GM12891 (cell line): ENCODE measurements at regions not wholly inside any gene's neighbourhood (a gene's known extent, or its start where the extent isn't known, plus 50 kb on each side); places are given as distances from the start of the nearest gene placed in this dataset.

ENCODE experiments used
- DNase-seq: peaks from one replicate; pipeline ENCODE4 v3.0.0; 2011; ENCODE audit warnings: low spot score; ENCODE audit not compliant: insufficient read length
- FAIRE-seq: peaks from 2 replicates; lab custom pipeline; 2011; peaks lifted over from hg19 to GRCh38; lab: Jason Lieb, UNC
- PAX5 ChIP-seq: IDR thresholded peaks from 2 replicates; pipeline ENCODE4 v1.6.1; 2011; ENCODE audit warnings: low read length, moderate library complexity, mild to moderate bottlenecking; ENCODE audit not compliant: insufficient read depth, severe bottlenecking
- POLR2A ChIP-seq: IDR thresholded peaks from 2 replicates; pipeline ENCODE4 v1.6.1; 2011; ENCODE audit warnings: low read depth, low read length, control low read depth
- POLR2AphosphoS5 ChIP-seq: IDR thresholded peaks from 2 replicates; pipeline ENCODE4 v1.6.1; 2011; ENCODE audit warnings: low read depth, low read length, control low read depth
- POU2F2 ChIP-seq: IDR thresholded peaks from 2 replicates; pipeline ENCODE4 v1.6.1; 2011; ENCODE audit warnings: low read depth, mild to moderate bottlenecking, control low read depth, low read length, moderate library complexity
- SPI1 ChIP-seq: IDR thresholded peaks from 2 replicates; pipeline ENCODE4 v1.6.1; 2011; ENCODE audit warnings: low read depth, low read length, control low read depth
- TAF1 ChIP-seq: IDR thresholded peaks from 2 replicates; pipeline ENCODE4 v1.6.1; 2011; ENCODE audit warnings: low read depth, low read length, control low read depth

DNA sequence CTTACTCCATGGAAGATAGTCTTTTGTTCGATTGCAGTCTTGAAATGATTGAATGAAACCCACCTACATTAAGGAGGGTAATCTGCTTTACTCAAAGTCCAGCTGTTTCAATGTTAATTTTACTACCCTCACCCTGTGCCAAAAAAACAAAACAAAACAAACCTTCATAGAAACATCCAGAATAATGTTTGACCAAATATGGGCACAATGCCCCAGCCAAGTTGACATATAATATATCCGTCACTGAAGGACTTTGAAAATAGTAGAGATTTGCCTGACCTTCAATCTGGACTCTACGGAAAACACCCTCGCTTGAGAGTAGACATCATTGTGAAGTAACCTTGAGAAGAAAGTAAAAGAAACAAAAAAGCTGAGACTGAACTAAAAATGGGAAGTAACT, 550.5 kb upstream of the SMIM31 start:
- no peak for DNase-seq
- no peak for TF ChIP-seq PAX5
- FAIRE-seq = no peak

DNA sequence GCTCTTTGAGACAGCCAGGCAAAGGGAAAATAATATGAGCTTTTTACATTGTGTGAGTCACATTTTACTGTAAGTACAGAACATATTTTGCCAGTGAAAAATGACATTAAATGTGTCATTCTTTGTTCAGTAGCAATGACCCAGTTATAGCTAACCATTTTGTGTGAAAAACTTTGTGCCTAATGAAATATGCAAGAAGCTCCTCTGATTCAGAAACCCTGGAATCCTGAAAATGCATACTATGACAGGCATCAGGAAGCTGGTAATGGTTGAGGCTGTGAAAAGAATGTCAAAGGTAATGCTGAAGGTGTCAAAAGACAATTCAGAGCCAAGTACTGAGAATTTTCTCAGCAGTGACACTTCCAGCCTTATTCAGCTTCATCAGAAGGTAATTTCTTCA, 549.5 kb upstream of the SMIM31 start:
- TF ChIP-seq TAF1 (no peak), POLR2A (no peak), PAX5 (no peak), POU2F2 (no peak)
- FAIRE-seq (no peak), DNase-seq (no peak)

DNA sequence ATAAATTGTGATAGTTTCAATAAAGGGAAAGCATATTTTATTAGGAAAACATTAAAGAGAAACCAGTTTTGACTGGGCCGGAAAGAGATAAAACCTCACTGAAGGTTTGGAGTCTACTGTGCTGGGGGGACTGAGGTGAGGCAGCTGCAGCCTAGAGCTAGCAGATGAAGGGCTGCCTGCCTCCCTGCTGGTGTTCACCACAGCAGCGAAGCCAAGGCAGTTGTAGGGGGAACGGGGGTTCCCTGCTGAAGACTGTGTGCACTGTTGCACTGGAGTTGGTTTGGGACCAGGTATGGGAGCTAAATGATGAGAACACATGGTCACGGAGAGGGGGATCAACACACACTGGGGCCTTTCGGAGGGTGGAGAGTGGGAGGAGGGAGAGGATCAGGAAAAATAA, 546.5 kb upstream of the SMIM31 start:
- no peak for FAIRE-seq
- no peak for DNase-seq
- TF ChIP-seq SPI1 = no peak
- no peak for TF ChIP-seq POU2F2
- TF ChIP-seq TAF1 = no peak
- TF ChIP-seq POLR2A = no peak
- TF ChIP-seq PAX5 = no peak
- TF ChIP-seq POLR2AphosphoS5 = no peak

DNA sequence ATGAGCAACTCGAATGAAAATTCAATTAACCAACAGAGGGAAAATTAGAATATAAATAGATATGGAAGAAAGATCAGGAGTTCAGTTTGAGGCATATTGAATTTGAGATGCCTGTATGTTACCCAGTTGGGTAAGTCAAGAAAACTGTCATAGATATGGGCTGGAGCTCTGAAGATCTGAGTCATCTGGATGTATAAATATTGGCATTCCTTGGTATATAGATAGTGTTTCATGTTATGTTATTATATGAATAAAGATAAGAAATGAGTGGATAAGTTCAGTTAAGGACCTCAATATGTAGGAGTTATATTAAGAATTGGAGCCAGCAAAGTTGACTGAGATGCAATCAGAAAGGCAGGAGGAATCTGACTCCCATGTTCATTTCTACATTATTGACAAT, 543.6 kb upstream of the SMIM31 start:
- FAIRE-seq = no peak
- TF ChIP-seq POLR2A = no peak
- TF ChIP-seq POU2F2 = no peak
- no peak for TF ChIP-seq TAF1
- no peak for TF ChIP-seq SPI1
- no peak for TF ChIP-seq PAX5
- TF ChIP-seq POLR2AphosphoS5 = no peak
- DNase-seq = no peak

DNA sequence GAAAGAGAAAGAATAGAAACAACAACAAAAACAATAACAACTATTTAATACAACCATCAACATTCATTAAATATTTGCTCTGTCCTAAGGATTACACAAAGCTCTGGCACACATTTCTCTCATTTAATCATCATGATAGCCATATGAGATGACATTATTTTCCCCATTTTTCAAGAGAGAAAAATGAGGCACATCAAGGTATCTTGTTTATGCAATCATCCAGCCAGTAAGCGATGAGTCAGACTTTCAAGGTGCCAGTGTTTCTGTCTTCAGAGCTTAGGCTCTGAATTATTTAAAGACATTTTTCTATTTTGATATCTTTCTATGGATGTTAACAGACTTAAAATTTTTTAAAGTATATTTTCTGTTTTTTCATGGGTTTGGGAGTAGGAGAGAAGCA, 541.8 kb upstream of the SMIM31 start:
- no peak for FAIRE-seq
- DNase-seq = no peak
- TF ChIP-seq POU2F2 = no peak
- no peak for TF ChIP-seq POLR2AphosphoS5
- no peak for TF ChIP-seq PAX5

DNA sequence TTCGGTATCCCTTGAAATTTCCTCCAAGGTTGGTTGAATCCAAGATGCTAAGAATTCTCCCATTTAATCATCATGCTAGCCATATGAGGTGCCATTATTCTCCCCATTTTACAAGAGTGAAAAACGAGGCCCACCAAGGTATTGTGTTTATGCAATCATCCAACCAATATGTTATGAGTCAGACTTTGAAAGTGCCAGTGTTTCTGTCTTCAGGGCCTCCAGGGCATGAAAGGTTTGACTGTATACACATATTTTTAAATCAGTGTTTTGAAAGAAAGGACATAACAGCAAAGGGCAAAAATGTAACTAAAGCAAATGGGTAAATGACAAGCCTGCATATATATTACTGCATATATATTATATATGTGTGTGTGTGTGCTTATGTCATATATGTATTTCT, 541.2 kb upstream of the SMIM31 start:
- no peak for FAIRE-seq
- DNase-seq = no peak
- no peak for TF ChIP-seq PAX5
- no peak for TF ChIP-seq TAF1
- no peak for TF ChIP-seq POLR2A
- TF ChIP-seq SPI1 = no peak
- TF ChIP-seq POU2F2 = no peak
- TF ChIP-seq POLR2AphosphoS5 = no peak

DNA sequence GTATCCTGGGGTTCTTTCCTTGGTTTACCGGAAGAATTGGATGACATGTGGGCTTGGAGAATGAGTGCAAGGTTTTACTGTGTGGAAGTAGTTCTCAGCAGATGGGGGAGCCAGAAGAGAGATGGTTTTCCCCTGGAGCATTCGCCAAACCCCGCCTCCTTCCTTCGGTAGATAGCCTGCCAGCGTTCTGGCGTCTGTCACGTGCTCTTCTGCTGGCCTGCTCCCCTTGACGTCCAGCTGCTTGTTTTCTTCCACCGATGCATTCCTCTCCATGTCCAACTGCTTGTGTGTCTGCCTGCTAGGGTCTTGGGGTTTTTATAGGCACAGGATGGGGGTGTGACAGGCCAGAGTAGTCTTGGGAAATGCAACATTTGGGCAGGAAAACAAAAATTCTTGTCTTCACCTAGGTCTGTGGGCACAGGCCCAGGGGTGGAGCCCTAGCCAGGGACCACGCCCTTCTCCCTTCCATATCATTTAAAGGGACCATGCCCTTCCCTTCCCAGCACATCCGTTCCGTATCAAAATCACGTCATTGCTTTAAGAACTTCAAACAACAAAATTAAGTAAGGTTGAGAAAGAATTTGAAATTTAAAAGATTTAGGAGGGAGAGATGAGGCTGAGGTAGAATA, 538.7 kb upstream of the SMIM31 start:
- FAIRE-seq = no peak
- no peak for DNase-seq
- no peak for TF ChIP-seq TAF1
- TF ChIP-seq POU2F2 = no peak
- TF ChIP-seq POLR2AphosphoS5 = no peak
- TF ChIP-seq SPI1 = no peak
- no peak for TF ChIP-seq PAX5
- TF ChIP-seq POLR2A = no peak

DNA sequence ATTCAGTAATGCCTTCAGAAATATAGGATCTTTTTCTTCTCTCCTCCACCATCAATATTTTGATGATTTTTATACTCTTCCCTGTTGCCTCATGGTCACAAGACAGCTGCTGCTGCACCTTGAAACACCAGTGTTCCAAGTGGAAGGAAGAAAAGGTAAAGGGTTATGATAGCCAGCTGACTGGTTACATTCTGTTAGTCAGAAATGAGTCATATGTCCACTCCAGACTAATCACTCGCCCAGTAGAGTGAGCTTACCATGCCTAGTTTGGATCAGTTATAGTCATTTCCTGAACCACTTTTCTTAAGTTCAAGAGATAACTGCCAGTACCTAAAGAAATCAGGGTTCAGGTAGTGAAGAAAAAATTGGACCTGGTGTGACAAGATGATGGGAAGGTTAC, 532.3 kb upstream of the SMIM31 start:
- FAIRE-seq = no peak
- TF ChIP-seq PAX5 (no peak), TAF1 (no peak), POLR2A (no peak), SPI1 (no peak), POU2F2 (no peak), POLR2AphosphoS5 (no peak)
- no peak for DNase-seq

DNA sequence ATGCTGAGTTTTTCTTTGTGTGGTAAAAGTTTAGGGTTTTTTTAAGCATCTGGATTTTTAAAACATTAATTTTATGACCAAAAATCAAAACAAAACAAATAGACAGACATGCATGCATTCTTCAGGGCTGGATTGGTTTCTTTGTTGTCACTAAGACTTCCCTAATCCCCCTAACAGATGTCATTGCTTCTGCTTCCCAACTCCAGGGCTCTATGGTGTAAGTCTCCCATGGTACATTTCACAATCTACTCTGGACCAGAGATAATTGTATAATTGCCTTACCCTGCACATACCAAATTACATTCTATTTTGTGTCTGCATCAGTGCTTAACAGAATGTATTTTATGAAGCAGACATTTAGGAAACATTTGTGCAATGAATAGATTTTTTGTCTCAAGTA, 529.1 kb upstream of the SMIM31 start:
- DNase-seq = no peak
- TF ChIP-seq POU2F2 = no peak
- no peak for FAIRE-seq

DNA sequence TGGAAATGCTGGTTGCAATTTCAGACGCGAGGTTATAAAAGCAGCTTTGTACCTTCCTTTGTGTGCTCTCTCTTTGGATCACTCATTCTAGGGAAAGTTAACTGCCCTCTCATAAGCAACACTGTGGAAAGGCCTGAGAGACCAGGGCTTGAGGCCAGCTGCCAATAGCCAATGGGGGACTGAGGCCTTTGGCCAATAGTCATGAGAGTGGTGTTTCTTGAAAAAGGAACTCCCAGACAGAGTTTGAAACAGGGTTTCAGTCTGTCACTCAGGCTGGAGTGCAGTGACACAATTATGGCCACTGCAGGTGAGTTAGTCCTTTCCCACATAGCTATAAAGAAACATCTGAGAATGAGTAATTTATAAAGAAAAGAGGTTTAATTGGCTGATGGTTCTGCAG, 524.7 kb upstream of the SMIM31 start:
- DNase-seq = no peak
- TF ChIP-seq TAF1 (no peak), SPI1 (no peak), POLR2A (no peak)
- FAIRE-seq = no peak

DNA sequence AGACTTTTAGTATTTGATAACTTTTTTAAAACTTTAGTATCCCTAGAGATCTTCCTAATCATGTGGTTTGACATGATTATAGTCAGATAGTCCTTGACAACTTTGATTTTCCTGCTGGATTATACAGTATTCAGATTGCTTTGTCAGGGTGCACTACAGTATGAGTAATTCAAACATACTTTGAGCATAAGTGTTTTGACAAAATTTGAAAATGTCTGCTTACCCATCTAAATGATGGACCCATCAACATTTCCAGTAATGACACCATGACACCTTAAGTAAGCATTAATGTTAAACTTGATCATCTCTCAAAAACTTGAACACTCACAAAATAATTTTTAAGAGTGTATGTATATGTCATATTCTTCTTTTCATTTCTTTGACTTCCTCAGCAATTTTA, 514.5 kb upstream of the SMIM31 start:
- FAIRE-seq (no peak), DNase-seq (no peak)
- TF ChIP-seq POU2F2 = no peak
- TF ChIP-seq POLR2A = no peak
- no peak for TF ChIP-seq PAX5
- no peak for TF ChIP-seq SPI1
- TF ChIP-seq TAF1 = no peak
- no peak for TF ChIP-seq POLR2AphosphoS5

DNA sequence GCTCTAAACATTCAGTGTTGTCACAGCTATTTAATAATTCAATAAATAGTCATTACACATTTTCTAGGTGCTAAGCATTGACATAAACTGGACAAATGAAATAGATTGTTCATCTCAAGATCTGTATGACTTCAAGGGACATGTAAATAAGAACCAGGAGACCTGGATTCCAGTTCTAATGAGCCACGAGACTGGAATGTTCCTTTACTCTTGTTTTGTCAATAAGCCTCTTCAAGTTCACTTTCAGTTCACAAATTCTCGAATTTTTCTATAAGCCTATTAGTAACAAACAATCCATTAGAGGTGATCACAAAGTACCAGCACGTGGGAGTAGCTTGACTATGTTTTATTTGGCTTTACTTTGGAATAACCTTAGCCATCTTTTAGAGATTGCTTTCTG, 514.0 kb upstream of the SMIM31 start:
- FAIRE-seq = no peak
- DNase-seq = no peak
- no peak for TF ChIP-seq POLR2A
- no peak for TF ChIP-seq PAX5
- TF ChIP-seq POLR2AphosphoS5 = no peak
- TF ChIP-seq TAF1 = no peak
- TF ChIP-seq SPI1 = no peak
- TF ChIP-seq POU2F2 = no peak
